Uterus (tissue), 3 donors: ENCODE measurements at regions not wholly inside any gene's neighbourhood (a gene's known extent, or its start where the extent isn't known, plus 50 kb on each side); places are given as distances from the start of the nearest gene placed in this dataset.

Source experiments
- DNase-seq, 2 donors: peaks; one replicate each; pipeline ENCODE4 v3.0.0-alpha.2; 2019 to 2020
- H3K27ac ChIP-seq, 2 donors: fragments of 200-600 bp; sonication (generic); 1 replicate in 1 of 2; 2 replicates in 1 of 2; pipeline ENCODE4 v1.5.1; 2016 to 2018
- H3K27me3 ChIP-seq, 2 donors: fragments of 200-600 bp; sonication (generic); one replicate each; pipeline ENCODE4 v1.5.1; 2018 to 2019; ENCODE audit warnings: control low read depth in 1 of 2
- H3K36me3 ChIP-seq, 2 donors: fragments of 200-600 bp; sonication (generic); one replicate each; pipeline ENCODE4 v1.5.1; 2019; ENCODE audit warnings: control low read depth in 1 of 2
- H3K4me1 ChIP-seq, 2 donors: fragments of 200-600 bp; sonication (generic); one replicate each; pipeline ENCODE4 v1.5.1; 2018 to 2019; ENCODE audit warnings: control low read depth in 1 of 2
- H3K4me3 ChIP-seq, 2 donors: fragments of 200-600 bp; sonication (generic); 1 replicate in 1 of 2; 2 replicates in 1 of 2; pipeline ENCODE4 v1.5.1; 2018 to 2019; ENCODE audit warnings: mild to moderate bottlenecking in 1 of 2
- H3K9me3 ChIP-seq, 2 donors: fragments of 200-600 bp; sonication (generic); one replicate each; pipeline ENCODE4 v1.5.1; 2019; ENCODE audit warnings: control low read depth in 1 of 2
- CTCF ChIP-seq, 4 experiments: fragments of 200-600 bp in 2 of 4; fragments of 450-650 bp in 2 of 4; sonication (generic) in 2 of 4; IDR thresholded peaks; one replicate each; pipeline ENCODE4 v1.5.1; 2016 to 2019; ENCODE audit warnings: antibody characterized with exemption in 4 of 4, mild to moderate bottlenecking in 2 of 4, moderate library complexity in 1 of 4
- POLR2A ChIP-seq, 2 donors: fragments of 450-650 bp; IDR thresholded peaks; one replicate each; pipeline ENCODE4 v1.6.1; 2016; ENCODE audit warnings: antibody characterized with exemption in 2 of 2, mild to moderate bottlenecking in 1 of 2, moderate library complexity in 1 of 2
- intact Hi-C: fragments of 100-400 bp; cut with DNase I; formaldehyde crosslinking; loops from one replicate; pipeline ENCODE4 v1.15.1; 2023; ENCODE audit warnings: low total_unique reads
- donor health status: DM: yes; HTN: yes; CAD: no.

- Histone ChIP-seq H3K36me3 (no peaks in the 10 kb centered on the region), H3K4me3 (no peak overlapping the region), H3K27ac (no peak overlapping the region), H3K9me3 (no peaks in the 10 kb centered on the region), H3K4me1 (no peaks in the 10 kb centered on the region), H3K27me3 (no peaks in the 10 kb centered on the region)
- TF ChIP-seq POLR2A (IDR thresholded peaks at IDR 0.05) (no peak), CTCF (IDR thresholded peaks at IDR 0.05) (no peak)
- intact Hi-C loops = no loop called here
- no peak for DNase-seq
Observed at GRCh38 chr6:156662025-156662445, 115.1 kb upstream of the ARID1B start.

- Histone ChIP-seq H3K9me3 (no peaks in the 10 kb centered on the region), H3K36me3 (no peaks in the 10 kb centered on the region), H3K4me1 (no peaks in the 10 kb centered on the region), H3K4me3 (no peak overlapping the region), H3K27ac (no peak overlapping the region), H3K27me3 (no peaks in the 10 kb centered on the region)
- no peak for TF ChIP-seq POLR2A (IDR thresholded peaks at IDR 0.05)
- TF ChIP-seq CTCF (IDR thresholded peaks at IDR 0.05) = no peak
- intact Hi-C loops = no loop called here
- no peak for DNase-seq
Observed at GRCh38 chr6:156660389-156660788, 116.8 kb upstream of the ARID1B start.

- intact Hi-C loops = no loop called here
- Histone ChIP-seq H3K9me3 (no peaks in the 10 kb centered on the region), H3K27ac (no peak overlapping the region), H3K4me1 (no peaks in the 10 kb centered on the region), H3K36me3 (no peaks in the 10 kb centered on the region), H3K4me3 (no peak overlapping the region), H3K27me3 (no peaks in the 10 kb centered on the region)
- DNase-seq = no peak
- TF ChIP-seq CTCF (IDR thresholded peaks at IDR 0.05) = no peak
- TF ChIP-seq POLR2A (IDR thresholded peaks at IDR 0.05) = no peak
Observed at GRCh38 chr6:156659822-156660198, 117.4 kb upstream of the ARID1B start.

GRCh38 chr6:156658966-156659821, 118.0 kb upstream of the ARID1B start:
- H3K4me3 ChIP-seq = no peak overlapping the region
- intact Hi-C loops = no loop called here
- TF ChIP-seq POLR2A (IDR thresholded peaks at IDR 0.05) = no peak
- no peak for TF ChIP-seq CTCF (IDR thresholded peaks at IDR 0.05)
- H3K4me1 ChIP-seq = no peaks in the 10 kb centered on the region
- no peaks in the 10 kb centered on the region for H3K27me3 ChIP-seq
- no peaks in the 10 kb centered on the region for H3K9me3 ChIP-seq
- peak overlapping the region in 1 of 2 donors; percentile 17 for H3K27ac ChIP-seq
- DNase-seq = no peak
- no peaks in the 10 kb centered on the region for H3K36me3 ChIP-seq

GRCh38 chr6:156658186-156658965, 118.8 kb upstream of the ARID1B start:
- Histone ChIP-seq H3K36me3 (no peaks in the 10 kb centered on the region), H3K4me1 (no peaks in the 10 kb centered on the region), H3K27ac (peak overlapping the region; percentile 1 to 28), H3K27me3 (no peaks in the 10 kb centered on the region), H3K4me3 (no peak overlapping the region), H3K9me3 (no peaks in the 10 kb centered on the region)
- intact Hi-C loops = no loop called here
- DNase-seq = peak in 1 of 2 donors; percentile 22
- TF ChIP-seq CTCF (IDR thresholded peaks at IDR 0.05) = no peak
- no peak for TF ChIP-seq POLR2A (IDR thresholded peaks at IDR 0.05)
